ENCODE measurements at regions not wholly inside any gene's neighbourhood (a gene's known extent, or its start where the extent isn't known, plus 50 kb on each side); places are given as distances from the start of the nearest gene placed in this dataset.

DNA sequence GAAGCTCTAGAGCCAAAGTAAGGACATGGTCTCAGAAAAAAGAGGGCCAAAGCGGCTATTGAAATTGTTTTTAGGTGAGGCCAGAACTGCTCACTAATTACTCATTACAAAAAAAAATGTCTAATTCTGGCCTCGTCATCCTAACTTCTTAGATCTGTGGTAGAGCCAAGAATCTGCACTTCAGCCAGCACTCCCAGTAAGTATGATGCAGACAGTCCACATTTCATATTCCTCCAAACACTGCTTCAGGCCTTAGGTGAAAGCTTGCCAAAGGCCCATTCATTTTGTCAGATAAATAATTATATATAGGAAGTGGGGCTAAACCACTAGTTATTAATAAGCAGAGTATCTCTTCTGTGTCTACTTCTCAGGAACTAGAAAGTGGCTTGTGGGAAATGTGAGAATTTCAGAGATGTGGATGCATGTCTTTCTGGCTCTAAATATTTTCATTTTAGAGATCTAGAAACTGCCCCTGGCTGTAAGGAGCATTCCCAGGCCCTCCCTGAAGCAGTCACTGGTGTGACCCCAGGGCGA is 554.0 kb downstream of the TLE4 start:
- DNase-seq (ENCODE audit: low read depth in 1 of 2, low spot score in 1 of 2): no peak
- in situ Hi-C loops (cut with HindIII; ENCODE audit: low pct_unique_long_range_greater_than_20kb, low sequenced_read_pairs): no loop called here
- TF ChIP-seq JUND (IDR thresholded peaks at IDR 0.05; ENCODE audit: low read depth): no peak

DNA sequence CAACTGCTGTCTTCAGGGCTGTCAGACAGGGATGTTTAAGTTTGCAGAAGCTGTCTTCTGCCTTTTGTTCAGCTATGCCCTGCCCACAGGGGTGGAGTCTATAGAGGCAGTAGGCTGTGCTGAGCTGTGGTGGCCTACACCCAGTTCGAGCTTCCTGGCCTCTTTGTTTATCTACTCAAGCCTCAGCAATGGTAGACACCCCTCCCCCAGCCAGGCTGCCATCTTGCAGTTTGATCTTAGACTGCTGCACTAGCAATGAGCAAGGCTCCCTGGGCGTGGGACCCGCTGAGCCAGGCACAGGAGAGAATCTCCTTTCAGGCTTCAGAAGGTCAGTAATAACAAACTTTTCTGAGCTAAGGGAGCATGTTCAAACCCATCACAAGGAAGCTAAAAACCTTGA is 545.3 kb downstream of the TLE4 start:
- TF ChIP-seq JUND (IDR thresholded peaks at IDR 0.05; ENCODE audit: low read depth): no peak
- in situ Hi-C loops (cut with HindIII; ENCODE audit: low pct_unique_long_range_greater_than_20kb, low sequenced_read_pairs): no loop called here
- DNase-seq (ENCODE audit: low read depth in 1 of 2, low spot score in 1 of 2): no peak

DNA sequence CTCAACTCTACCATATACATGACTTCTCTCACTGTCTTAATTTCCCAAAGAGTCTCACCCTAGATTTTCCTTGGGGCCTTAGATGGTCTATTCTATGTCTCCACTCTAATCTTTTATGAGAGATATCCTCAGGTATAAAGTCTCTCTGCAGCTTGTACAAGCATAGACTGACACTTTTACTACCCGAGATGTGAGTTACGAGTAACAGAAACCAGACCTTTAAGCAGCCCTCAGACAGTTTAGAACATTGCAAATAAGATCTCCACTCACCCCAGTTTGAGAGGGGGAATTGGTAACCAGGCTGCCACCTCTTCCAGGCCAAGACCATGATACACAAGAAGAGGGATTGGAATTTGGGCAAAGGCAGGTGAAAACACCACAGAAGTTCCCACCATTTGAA is 542.5 kb downstream of the TLE4 start:
- DNase-seq (ENCODE audit: low read depth in 1 of 2, low spot score in 1 of 2): no peak
- in situ Hi-C loops (cut with HindIII; ENCODE audit: low pct_unique_long_range_greater_than_20kb, low sequenced_read_pairs): no loop called here
- TF ChIP-seq JUND (IDR thresholded peaks at IDR 0.05; ENCODE audit: low read depth): no peak

DNA sequence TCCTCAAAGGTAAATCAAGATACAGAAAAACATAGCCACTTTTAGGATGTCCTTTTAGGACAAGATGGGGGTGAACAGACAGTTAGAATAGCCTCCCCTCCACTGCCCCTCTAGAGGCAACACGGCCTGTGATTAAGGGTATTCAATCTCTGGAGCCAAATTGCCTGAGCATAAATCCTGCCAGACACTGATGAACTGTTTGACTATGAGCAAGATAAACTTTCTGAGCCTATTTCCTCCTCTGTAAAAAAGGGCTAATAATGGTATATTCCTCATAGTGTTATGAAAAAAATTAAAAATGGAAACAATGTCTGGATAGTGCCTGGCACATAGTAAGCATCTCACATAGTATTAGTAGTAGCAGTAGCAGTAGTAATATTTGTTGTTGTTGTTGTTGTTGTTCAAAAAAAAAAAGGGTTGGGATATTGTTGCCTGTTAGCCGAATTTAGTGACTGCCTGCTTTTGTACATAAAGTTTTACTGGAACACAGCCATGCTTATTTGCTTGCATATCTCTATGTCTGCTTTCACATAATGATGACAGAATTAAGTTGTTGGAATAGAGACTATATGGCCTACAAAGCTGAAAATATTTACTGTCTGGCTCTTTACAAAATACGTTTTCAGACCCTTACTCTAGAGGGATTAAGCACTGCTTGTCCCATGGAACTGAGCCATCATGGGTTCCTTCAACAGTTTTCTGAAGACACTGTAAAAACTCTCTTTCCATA is 536.3 kb downstream of the TLE4 start:
- in situ Hi-C loops (cut with HindIII; ENCODE audit: low pct_unique_long_range_greater_than_20kb, low sequenced_read_pairs): no loop called here
- no peak for TF ChIP-seq JUND (IDR thresholded peaks at IDR 0.05; ENCODE audit: low read depth)
- no peak for DNase-seq (ENCODE audit: low read depth in 1 of 2, low spot score in 1 of 2)

DNA sequence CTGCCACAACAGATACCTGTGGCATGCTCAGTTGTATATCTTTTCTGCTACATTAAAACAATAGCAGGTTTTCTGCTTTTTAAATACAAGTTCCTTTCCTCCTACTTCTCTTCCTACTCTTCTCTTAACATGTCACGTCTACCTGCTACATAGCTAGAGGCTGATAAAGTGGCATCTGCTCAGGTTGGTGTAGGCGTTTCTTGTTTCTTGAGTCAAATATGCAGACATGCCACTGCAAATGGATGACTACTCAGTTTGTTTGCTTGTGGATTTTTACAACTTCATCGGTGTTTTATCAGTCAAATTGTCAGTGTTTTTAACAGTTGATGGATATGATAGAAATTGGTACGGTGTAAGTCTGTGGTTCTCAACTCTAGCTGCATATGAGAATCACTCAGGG is 525.7 kb downstream of the TLE4 start:
- DNase-seq (ENCODE audit: low read depth in 1 of 2, low spot score in 1 of 2): no peak
- no peak for TF ChIP-seq JUND (IDR thresholded peaks at IDR 0.05; ENCODE audit: low read depth)
- in situ Hi-C loops (cut with HindIII; ENCODE audit: low pct_unique_long_range_greater_than_20kb, low sequenced_read_pairs): no loop called here

DNA sequence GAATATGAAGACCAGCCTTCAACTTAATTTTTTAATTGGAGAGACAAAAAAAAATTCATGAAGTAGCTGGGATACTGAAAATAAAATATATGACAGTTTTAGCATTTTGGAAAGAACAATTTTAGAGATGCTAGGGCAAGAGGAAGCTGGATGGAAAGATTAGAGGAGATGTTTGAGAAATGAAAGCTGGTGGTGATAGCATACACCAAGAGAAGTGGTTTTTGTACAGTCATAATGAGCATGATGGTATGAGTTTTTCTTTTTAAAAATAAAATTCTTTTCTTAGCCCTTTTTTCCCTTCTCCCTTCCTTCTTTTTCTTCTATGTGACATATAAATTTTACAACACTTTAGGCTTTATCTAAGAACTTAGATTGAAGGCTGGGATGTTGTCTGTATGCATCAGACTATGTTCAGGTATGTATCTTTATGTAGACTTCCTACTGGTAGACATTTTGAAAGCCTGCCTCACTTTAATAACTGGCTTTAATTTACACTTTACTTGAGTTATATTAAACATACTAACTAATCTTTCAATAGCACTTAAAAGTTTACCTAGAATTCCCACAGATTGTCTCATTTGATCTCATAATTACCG is 522.5 kb downstream of the TLE4 start:
- DNase-seq (ENCODE audit: low read depth in 1 of 2, low spot score in 1 of 2): no peak
- in situ Hi-C loops (cut with HindIII; ENCODE audit: low pct_unique_long_range_greater_than_20kb, low sequenced_read_pairs): no loop called here
- no peak for TF ChIP-seq JUND (IDR thresholded peaks at IDR 0.05; ENCODE audit: low read depth)

DNA sequence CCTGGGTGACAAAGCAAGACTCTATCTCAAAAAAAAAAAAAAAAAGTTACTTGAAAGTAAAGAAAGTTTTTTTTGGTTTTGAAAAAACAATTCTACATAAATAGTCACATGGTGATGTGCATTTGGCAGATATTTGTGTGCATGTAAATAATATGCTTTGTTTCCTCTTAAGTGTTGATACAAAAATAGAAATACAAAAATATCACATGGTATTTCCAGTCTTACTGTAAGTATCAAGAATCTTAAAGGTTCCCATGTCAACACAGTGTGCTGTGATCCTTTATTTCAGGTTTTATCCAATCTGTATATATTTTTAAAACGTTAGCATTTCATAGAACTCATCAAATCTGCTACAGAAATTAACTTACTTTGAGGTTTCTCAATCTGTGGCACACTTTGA is 521.9 kb downstream of the TLE4 start:
- no peak for TF ChIP-seq JUND (IDR thresholded peaks at IDR 0.05; ENCODE audit: low read depth)
- in situ Hi-C loops (cut with HindIII; ENCODE audit: low pct_unique_long_range_greater_than_20kb, low sequenced_read_pairs): no loop called here

DNA sequence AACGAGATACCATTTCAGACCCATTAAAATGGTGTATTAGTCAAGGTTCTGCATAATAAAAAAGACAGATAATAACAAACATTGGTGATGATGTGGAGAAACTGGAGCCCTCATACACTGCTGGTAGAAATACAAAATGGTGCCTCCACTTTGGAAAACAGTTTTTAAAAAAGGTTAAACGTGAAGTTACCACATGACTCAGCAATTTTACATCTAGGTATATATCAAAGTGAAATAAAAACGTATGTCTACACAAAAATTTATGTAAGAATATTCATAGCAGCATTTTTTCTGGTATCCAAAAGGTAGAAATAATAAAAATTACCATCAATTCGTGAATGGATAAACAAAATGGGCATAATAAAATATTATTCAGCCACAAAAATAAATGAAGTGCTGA is 519.8 kb downstream of the TLE4 start:
- in situ Hi-C loops (cut with HindIII; ENCODE audit: low pct_unique_long_range_greater_than_20kb, low sequenced_read_pairs): no loop called here
- TF ChIP-seq JUND (IDR thresholded peaks at IDR 0.05; ENCODE audit: low read depth): no peak
- DNase-seq (ENCODE audit: low read depth in 1 of 2, low spot score in 1 of 2): no peak

More for the DNA sequence above, 521.9 kb downstream of the TLE4 start:
- no peak for DNase-seq (ENCODE audit: low read depth in 1 of 2, low spot score in 1 of 2)

DNA sequence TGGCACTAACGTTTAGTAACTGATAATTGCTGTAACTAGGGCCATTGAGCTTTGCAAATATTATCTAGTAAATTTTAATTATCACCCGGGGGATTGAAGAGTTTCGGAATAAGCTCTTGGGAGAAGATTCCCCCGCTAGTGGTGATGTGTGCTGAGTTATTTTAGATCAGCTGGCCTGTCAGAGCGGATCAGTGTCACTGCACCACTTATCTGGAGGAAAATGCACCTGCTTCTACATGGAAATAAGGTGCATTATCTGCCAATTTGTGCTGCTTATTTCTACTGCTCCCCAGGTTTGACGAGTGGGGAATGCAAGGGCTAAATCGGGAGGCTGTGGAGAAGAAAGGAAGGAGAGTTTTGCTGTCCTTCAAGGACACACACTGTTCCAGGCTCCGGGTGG is 518.6 kb downstream of the TLE4 start:
- TF ChIP-seq JUND (IDR thresholded peaks at IDR 0.05; ENCODE audit: low read depth): no peak
- in situ Hi-C loops (cut with HindIII; ENCODE audit: low pct_unique_long_range_greater_than_20kb, low sequenced_read_pairs): no loop called here
- DNase-seq (ENCODE audit: low read depth in 1 of 2, low spot score in 1 of 2): no peak

DNA sequence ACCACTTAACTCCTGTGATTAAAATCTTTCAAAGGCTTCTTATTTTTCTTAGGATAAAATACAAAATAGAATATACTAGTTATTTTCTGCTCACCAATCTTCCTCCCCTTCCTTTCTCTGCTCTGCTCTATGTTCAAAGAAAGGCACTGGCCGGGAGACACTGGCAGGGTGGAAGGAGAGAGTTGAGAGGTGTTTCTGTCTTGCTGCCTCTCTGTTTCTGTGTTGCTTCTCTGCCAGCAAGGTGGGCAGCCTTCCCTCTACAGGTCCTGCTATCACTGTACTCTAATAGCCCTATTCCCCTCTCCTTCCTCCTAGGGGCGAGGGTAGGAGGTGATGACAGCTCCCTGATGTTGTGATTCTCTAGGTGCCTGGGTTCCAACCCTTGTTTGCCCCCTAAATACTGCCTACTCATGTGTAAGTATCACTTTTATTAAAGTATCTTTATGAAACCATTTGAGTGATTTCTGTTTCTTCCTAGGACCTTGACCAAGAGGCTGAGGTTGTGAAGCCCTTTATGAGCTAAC is 515.1 kb downstream of the TLE4 start:
- no peak for TF ChIP-seq JUND (IDR thresholded peaks at IDR 0.05; ENCODE audit: low read depth)
- no peak for DNase-seq (ENCODE audit: low read depth in 1 of 2, low spot score in 1 of 2)
- in situ Hi-C loops (cut with HindIII; ENCODE audit: low pct_unique_long_range_greater_than_20kb, low sequenced_read_pairs): no loop called here

DNA sequence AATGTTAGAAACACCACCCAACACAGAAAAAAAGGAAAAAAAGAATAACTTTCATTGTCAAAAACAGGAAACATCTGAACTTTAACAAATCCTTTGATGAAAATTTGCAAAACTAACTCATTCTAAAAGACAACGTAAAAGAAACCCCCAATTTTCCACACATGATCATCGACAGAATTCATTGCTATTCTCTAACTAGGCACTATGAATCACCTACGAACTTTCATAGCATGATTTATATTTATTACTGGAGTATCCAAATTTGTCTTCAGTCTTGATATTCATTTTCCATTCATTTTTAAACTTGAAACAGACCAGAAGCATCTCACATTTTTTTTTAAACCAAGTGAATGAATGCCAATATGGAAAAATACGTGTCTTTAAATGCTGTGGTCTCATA is 514.6 kb downstream of the TLE4 start:
- TF ChIP-seq JUND (IDR thresholded peaks at IDR 0.05; ENCODE audit: low read depth): no peak
- in situ Hi-C loops (cut with HindIII; ENCODE audit: low pct_unique_long_range_greater_than_20kb, low sequenced_read_pairs): no loop called here

DNA sequence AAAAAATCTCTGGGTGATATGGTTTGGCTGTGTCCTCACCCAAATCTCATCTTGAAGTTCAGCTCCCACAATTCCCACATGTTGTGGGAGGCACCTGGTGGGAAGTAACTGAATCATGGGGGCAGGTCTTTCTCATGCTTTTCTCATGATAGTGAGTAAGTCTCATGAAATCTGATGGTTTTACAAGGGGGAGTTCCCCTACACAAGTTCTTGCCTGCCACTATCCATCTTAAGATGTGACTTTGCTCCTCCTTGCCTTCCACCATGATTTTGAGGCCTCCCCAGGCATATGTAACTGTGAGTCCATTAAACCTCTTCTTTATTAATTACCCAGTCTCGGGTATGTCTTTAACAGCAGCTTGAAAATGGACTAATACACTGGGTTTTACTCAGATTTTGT is 513.9 kb downstream of the TLE4 start:
- in situ Hi-C loops (cut with HindIII; ENCODE audit: low pct_unique_long_range_greater_than_20kb, low sequenced_read_pairs): no loop called here
- TF ChIP-seq JUND (IDR thresholded peaks at IDR 0.05; ENCODE audit: low read depth): no peak
- no peak for DNase-seq (ENCODE audit: low read depth in 1 of 2, low spot score in 1 of 2)

More for the DNA sequence above, 514.6 kb downstream of the TLE4 start:
- DNase-seq (ENCODE audit: low read depth in 1 of 2, low spot score in 1 of 2): no peak

DNA sequence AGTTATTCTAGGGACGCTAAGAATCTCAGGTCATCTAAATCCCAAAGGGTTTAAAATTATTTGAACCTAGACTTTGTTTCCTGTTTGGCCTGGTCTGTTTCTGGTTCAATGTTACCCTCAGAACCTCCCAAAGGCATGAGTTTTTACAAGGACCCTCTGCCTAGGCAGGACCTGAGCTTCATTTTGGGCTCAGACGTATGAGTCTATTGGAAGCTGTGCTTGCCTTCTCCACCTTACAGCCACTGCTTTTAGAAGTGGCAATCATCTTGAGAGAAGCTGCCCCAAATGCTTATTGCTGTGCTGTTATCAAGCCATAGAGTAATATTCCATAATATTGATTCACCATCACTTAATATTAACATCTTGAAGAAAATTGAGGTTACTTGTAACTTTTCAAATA is 510.4 kb downstream of the TLE4 start:
- no peak for DNase-seq (ENCODE audit: low read depth in 1 of 2, low spot score in 1 of 2)
- TF ChIP-seq JUND (IDR thresholded peaks at IDR 0.05; ENCODE audit: low read depth): no peak
- in situ Hi-C loops (cut with HindIII; ENCODE audit: low pct_unique_long_range_greater_than_20kb, low sequenced_read_pairs): no loop called here
